HG03103 (cell line): ENCODE measurements at regions not wholly inside any gene's neighbourhood (a gene's known extent, or its start where the extent isn't known, plus 50 kb on each side); places are given as distances from the start of the nearest gene placed in this dataset.

ENCODE experiments used
- ATAC-seq: cut with Tn5 transposase; IDR thresholded peaks from one replicate; pipeline ENCODE4 v1.9.1; 2021; ENCODE audit warnings: low read depth; ENCODE audit not compliant: unreplicated experiment

DNA sequence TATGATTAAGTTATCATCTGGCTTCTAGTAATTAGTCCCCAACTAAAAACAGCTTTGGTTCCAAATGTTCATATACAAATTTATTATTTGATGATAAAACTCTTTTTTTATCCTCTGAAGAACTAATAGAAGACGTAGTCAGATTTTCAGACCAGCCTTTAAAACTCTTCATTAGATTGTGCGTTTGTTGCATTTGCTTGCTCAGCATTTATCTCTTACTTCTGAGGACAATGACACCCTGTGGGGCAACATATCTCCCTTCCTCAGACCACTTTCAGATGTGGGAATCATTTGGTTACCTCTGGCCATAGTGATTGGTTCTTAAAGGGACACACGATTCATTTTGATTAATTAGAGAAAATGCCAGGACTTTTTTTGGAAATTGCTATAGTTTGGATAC lies 481.8 kb downstream of the HAO1 start:
- ATAC-seq: no peak

DNA sequence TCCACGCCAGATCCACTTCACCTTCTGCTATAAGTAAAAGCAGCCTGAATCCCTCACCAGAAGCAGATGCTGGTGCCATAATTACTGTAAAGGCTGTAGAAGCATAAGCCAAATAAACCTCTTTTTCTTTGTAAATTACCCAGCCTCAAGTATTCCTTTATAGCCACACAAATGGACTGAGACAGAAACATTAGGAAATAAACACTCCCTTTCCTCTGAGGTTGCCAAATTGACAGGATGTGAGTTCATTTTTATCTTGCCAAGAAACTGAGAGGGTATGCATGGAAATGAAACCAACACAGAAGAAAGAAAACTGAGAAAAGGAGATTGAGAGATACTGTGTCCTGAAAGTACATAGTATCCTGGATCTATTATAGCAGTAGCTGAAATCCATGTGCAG lies 481.2 kb downstream of the HAO1 start:
- ATAC-seq: no peak

DNA sequence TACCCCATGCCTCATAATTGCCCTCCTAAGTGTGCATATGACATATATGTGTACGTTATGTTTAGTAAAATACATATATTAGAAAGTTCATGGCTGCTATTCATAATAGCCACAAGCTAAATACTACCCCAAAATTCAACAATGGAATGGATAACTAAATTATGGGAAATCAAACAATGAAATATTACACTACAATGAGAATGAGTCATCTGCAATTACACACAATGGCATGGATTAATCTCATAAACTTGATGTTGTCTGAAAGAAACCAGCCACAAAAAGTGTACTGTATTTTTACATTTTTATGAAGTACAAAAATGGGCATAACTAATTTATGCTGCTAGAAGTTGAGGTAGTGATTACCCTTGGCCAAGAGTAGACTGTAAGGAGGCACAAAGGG lies 477.0 kb downstream of the HAO1 start:
- ATAC-seq: no peak

DNA sequence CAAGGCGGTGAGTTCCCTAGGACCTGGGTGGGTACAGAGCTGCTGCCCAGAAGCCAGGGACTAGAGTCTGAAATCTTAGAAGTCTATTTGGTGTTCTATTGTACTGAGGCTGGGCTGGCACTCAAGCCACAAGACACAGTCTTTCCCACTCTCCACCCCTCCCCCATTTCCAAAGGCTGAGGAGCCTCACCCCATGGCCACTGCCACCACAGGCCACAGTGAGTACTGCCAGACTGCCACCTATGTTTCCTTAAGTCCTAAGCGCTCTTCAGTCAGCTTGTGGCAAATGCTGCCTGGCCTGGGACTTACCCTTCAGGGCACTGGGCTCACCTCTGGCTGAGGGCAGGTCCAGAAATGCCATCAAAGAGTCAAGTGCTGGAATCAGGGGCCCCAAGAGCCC lies 469.3 kb downstream of the HAO1 start:
- no peak for ATAC-seq

DNA sequence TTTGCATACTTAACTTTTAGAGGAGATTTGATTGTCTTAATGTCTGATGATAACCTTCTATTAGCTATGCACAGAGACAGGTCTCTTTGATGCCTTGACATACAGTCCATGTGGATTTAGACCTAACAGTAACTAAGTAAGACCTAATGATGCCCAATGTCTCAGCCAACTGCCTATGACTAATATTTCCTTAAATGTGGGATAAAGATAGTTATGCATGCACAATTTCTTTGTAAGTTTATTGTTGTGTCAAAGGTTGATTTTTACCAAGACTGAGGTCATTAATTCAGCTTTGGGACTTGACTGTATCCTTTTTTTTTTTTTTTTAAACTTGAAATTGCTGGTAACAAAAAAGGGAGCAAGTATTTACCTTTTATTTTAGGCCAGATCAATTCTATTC lies 450.0 kb downstream of the HAO1 start:
- ATAC-seq: no peak

DNA sequence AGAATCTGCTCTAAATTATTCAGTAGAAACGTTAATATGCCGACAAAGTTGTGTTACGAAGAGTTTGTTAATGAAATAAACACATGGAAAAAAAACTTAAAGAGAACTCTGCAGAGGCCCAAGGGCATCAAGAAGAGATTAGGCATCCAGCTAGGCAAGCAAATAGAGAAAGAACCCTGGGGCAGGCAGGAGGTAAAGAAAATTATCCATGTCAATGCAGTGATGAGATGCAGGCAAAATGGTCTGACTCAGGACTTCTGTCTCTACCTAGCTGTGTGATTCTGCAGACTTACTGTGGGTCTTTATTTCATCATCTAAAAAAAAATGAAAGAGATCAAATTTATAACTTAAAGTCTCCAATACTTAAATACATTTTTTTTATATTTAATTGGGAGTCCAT lies 448.0 kb downstream of the HAO1 start:
- no peak for ATAC-seq

DNA sequence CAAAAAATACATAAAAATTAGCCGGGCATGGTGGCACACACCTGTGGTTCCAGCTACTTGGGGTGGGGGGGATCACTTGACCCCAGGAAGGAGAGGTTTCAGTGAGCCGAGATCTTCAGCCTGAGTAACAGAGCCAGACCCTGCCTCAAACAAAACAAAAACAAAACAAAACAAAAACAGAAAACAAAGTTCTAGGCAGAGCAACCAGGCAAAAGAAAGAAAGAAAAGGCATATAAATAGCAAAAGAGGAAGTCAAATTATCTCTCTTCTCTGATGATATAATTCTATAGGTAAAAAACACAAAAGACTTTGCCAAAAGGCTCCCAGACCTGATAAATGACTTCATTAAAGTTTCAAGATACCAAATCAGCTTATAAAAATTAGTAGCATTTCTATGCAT lies 446.9 kb downstream of the HAO1 start:
- ATAC-seq: no peak

DNA sequence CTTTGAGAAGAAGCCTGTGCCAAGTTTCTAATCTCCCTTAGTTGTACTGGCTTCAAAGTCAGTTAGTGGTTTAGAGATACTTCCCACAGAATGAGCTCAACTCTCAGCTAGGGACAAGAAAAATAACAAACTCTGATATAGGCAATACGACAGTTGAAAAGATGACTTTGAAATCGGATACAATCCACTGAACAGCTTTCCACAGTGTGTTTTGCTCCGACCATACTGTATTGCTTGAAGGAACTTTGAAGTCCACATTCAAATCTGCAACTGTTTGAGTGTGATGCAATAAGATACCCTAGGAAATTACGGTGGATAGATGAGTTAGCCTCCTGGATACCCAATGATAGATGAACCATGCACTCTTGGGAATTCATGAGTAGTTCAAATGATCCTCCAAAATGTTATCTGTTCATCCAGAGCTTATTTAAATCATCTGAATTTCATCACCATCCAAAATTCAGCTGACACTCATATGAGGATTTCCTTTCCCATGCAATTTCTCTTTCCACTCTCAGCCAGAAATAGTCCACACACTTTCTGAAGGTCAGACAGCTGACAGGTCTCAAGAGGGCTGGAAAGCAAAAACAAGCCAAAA lies 443.8 kb downstream of the HAO1 start:
- no peak for ATAC-seq

DNA sequence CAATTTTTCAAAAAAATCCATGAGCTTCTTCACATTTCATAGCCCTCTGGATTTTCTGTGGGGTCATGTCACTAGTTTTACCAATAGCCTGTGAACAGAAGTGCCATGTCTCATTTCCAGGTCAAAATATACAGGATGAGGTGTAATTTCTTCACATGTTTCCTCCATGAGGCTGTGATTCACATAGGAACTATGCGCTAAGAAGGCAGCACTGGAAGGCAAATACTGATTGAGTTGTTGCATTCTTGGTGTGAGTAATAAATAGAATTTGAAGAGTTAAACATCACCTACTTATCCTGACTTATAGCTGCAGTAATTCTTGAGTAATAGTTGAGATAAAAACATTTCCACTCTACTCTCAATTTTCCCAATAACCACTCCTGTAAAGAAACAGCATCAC lies 442.3 kb downstream of the HAO1 start:
- no peak for ATAC-seq

DNA sequence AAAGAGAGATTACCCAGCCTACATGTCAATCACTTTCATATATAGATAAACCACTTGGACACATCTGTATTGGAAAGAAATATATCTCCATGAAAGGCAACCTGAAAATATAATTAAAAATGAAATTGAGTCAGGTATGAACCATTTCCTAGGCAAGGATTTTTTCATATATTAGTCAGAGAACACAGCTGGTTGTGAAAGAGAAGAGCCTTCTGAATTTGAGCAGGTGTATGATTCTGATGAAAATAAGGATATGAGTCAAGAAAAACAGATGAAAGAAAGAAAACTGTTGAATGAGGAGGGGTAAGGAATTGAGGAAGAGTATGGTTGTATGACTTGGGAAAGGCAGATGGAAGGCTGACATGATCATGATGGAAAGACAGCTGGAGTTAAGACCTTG lies 441.1 kb downstream of the HAO1 start:
- ATAC-seq: no peak

DNA sequence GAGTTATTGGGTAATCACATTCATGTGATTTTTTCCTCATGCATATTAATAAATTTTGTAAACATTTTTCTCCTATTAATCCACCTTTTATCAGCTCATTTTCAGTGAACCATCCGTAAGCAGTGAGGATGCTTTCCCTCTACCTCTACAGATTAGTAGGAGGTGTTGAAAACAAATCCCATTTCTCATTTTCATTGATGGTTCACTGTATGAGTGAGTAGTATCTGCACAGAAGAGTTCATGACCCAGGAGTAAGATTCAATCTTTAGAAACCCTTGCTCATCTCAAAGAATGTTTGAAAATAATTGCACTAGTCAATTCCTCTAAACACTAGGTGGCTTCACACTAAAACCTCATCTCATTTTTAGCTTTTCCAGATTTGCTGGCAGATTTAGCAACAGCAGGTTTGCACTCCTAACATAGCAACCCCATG lies 440.0 kb downstream of the HAO1 start:
- no peak for ATAC-seq

DNA sequence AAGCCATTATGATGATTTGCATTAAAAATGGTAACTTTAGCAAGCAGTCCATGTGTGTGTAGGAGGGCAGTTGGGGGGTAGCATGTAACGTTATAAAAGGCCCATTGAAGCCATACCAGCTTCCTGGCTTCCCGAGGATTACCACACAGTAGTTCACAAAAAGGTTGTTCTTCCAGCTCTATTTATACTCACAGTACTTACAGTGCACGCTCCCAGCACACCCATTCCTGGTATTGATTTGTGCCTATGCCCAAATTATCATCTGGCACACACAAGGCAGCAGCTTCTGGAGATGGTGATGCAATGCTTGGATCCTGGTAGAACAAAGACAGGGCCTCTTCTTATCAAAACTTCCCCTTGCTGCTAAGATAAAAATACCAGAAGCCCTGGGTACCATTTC lies 436.8 kb downstream of the HAO1 start:
- no peak for ATAC-seq

DNA sequence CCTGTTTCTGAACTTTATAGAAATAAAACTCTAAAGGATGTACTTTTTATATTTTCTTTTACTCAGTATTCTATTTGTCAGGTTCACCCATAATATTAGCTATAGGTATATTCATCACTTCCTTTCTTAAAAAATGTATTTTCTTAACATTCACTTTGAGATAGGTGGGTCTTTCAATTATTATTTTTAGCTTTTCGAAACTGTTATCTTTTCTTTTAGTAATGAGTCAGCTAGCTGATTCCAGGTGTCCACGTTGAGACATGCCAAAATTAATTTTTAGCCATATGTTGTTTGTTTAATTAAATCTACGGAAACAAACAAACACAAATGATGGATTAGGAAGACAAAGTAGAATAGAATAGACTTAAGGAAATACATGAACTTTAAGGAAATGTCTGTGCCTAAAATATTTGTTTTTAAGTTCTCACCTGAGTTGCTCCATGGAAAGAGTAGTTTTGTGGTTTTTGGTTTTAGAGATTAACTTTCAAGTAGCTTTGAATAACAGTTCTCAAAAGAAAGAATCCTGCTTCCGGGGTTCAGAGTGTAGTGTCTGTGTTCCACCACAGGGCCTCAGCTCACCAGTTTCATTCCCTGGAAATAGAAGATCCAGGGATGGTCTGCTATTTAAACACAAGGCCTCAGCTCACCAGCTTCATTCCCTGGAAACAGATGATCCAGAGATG lies 435.0 kb downstream of the HAO1 start:
- ATAC-seq: no peak

DNA sequence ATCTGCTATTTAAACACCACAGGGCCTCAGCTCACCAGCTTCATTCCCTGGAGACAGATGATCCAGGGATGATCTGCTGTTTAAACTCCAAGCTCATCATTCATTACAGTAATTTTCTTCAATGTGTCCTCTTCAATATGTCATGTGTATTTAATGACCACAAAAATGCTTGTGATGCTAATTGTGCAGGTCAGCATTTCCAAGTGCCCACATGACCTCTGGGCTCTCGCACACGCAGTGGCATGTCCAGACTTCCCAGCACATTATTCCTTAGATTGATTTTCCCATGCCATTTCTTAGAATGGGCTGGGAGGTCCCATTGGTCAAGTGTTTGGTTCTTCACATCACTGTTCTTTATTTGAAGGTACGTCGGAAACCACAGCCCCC lies 434.4 kb downstream of the HAO1 start:
- ATAC-seq: no peak

DNA sequence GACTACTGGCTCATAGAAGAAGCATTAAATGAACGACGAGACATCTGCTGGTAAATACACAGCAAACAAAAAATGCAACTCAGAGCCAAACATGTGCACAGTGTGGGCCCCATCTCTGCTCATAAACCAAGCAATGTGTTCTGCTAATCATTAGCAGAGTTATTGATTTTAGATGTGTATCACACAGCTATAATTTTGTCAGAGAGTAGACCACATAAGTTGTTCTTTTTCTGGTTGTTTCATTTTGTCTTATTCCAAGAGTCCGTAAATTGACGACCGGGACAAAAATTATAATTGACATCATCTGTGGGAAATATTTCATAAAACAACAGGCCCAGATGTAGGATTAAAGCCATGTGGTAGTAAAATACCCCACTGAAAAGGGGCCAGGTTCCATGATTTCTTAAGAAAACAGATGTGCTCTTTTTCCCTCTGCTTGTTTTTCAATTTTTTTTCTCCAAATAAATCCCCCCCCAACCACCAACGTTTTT lies 423.6 kb downstream of the HAO1 start:
- ATAC-seq: no peak

DNA sequence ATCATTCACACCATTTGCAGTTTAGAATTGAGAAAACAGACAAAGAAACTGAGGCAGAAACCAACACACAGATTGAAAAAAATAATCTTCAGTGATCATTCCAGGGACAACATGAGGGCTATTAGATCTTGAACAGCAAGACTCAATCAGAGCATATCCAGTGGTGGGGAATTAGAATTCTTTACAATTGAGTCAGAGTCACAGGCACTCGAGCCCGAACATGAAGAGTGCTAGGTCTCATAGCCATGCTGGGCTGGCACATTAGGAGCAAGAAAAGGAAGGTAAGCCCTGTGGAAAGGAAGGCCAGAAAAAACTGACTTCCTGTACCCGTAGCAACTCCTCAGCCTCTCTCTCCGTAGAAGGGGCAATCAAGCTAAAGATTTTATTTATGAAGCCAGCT lies 419.9 kb downstream of the HAO1 start:
- no peak for ATAC-seq

DNA sequence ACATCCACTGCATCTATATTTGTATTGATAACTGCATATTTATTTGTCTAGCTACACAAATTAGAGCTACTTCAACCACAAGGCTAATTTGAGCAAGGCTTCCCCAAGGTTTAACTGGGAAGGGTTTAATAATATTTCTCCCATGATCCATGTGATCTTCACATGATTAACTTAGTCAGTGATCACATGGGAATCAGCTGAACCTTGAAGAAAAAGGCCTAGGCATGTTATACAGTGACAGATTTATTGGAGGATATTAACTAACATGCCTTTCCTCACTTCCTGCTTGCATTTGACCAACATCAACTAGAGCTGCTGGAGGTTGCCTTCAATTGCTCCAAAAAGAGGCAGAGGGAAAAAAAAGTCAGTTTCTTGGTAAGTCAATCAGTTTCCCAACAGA lies 417.0 kb downstream of the HAO1 start:
- ATAC-seq: no peak

DNA sequence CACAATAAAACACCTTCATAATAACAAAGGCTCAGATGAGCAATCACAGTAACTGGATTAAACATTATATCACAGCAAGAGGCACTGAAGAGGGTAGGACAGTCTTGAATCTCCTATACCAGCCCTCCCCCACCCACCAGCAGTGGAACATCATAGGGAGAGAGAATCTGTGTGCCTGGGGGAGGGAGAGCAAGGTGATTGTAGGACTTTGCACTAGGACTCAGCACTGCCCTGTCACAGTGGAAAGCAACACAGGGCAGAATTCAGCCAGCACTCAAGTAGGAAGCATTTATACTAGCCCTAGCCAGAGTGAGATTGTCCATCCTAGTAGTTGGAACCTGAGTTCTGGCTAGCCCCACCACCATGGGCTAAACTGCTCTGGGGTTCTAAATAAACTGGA lies 400.2 kb downstream of the HAO1 start:
- no peak for ATAC-seq

DNA sequence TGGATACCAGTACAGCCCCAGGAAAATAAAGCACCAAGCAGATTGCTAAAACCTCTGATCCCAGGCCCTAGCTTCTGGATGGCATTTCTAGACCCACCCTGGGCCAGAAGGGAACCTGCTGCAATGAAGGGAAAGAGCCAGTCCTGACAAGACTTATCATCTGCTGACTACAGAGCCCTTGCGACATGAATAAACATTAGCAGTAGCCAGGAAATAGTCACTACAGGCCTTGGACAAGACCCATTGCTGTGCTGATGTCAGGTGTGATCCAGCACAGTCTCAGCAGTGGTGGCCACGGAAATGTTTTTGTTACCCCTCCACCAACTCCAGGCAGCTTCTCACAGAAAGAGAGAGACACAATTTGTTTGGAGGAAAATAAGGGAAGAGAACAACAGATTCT lies 399.3 kb downstream of the HAO1 start:
- ATAC-seq: no peak

DNA sequence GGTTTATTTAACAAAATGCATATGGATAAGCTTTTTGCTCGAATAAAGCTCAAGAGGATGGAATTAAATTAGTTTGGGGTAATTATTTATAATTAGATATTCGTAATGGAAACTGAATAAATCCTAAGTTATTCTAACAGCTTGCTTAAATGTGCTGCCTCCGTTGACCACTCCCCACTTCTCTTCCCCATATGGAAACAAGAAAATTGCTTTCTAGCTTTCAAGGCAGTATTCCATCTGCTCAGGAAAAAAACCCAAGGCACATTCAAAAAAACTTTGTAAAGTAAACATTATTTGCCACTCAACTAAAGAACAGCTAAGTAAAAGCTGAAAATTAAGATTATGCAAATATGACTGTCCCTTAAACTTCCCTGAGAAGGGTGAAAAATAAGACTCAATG lies 369.2 kb downstream of the HAO1 start:
- no peak for ATAC-seq

DNA sequence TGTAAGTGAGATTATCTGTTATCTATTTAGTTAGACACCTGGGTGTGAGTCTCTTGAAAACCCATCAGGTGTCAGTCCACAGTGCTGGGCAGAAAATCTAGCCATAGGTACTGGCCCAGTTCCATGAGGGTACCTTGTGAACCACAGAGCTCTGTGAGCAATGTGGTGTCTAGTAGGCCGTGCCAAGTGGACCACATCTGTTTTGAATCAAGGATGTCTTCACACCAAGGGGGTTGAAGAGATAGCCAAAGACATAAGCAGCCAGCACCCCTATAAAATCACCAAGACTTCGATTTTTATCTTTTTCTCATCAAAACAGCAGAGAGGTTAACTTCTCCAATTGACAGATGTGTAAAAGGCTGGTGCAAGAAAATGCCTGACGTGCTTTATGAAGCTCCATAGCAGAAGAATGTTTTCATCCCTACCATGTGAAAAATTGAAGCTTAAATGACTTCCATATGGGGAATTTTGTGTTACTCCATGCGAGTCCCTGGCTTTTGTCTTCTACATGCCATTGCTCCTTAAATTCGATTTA lies 368.7 kb downstream of the HAO1 start:
- ATAC-seq: no peak

DNA sequence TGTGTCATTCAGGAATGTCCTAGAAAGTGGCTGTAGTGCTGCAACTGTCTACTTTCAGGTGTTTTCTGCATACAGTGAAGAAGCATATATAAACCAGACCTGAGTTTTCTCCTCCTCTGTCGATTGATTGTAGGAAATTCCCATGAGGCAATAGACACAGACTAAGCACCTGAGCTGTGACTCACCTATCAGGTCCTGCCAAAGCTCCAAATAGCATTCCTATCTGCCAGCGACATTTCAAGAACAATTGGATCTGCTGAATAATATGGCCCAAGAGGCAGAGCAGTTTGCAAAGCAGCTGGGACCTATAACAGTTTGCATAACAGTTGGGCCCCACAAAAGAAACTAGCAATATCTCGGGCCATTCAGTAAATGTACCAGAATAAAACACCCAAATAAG lies 360.4 kb downstream of the HAO1 start:
- no peak for ATAC-seq
